PC-3 (cell line): ENCODE measurements at regions not wholly inside any gene's neighbourhood (a gene's known extent, or its start where the extent isn't known, plus 50 kb on each side); places are given as distances from the start of the nearest gene placed in this dataset.

Experiments used
- ATAC-seq: fragments of 200-7000 bp; cut with Tn5 transposase; 2 replicates; pipeline ENCODE4 v1.9.1; 2020; ENCODE audit warnings: mild to moderate bottlenecking, moderate library complexity
- BruUV-seq: library from RNA; stranded (reverse); fragments of 400-500 nt; replicated peaks from 2 replicates; lab custom pipeline; 2021; lab: Mats Ljungman, UMichigan
- CTCF ChIA-PET: fragments of 300-600 bp; sonication (Branson Sonifier 250); formaldehyde crosslinking; loops from one replicate; lab custom pipeline; 2022; ENCODE audit warnings: antibody characterized with exemption; lab: Charles Lee
- POLR2A ChIA-PET: fragments of 300-600 bp; sonication (Branson Sonifier 250); formaldehyde crosslinking; loops from one replicate; lab custom pipeline; 2022; ENCODE audit warnings: antibody characterized with exemption; ENCODE audit not compliant: unreplicated experiment; lab: Charles Lee
- DNase-seq: peaks from one replicate; pipeline ENCODE4 v3.0.0-alpha.2; 2015
- H2AFZ ChIP-seq: fragments of 300-600 bp; sonication (generic); 2 replicates; pipeline ENCODE4 v1.6.0; 2016; ENCODE audit warnings: antibody characterized with exemption, low read length
- H3F3A ChIP-seq: fragments of 300-600 bp; sonication (generic); one replicate; pipeline ENCODE4 v1.6.0; 2017; ENCODE audit warnings: antibody characterized with exemption, low read length, control low read depth, mild to moderate bottlenecking; ENCODE audit not compliant: unreplicated experiment
- H3K27ac ChIP-seq: fragments of 300-600 bp; sonication (generic); 2 replicates; pipeline ENCODE4 v1.5.1; 2016; ENCODE audit warnings: mild to moderate bottlenecking, low read length
- H3K27me3 ChIP-seq: fragments of 300-600 bp; sonication (generic); 2 replicates; pipeline ENCODE4 v1.6.1; 2016; ENCODE audit warnings: low read length, mixed read lengths
- H3K36me3 ChIP-seq: fragments of 300-600 bp; sonication (generic); 2 replicates; pipeline ENCODE4 v1.6.1; 2016; ENCODE audit warnings: low read depth, mixed run types, low read length, mixed read lengths
- H3K4me1 ChIP-seq: fragments of 300-600 bp; sonication (generic); 2 replicates; pipeline ENCODE4 v1.5.1; 2016; ENCODE audit warnings: low read length; ENCODE audit not compliant: insufficient read depth
- H3K4me2 ChIP-seq: fragments of 300-600 bp; sonication (generic); 2 replicates; pipeline ENCODE4 v1.6.0; 2016; ENCODE audit warnings: low read length
- H3K4me3 ChIP-seq: fragments of 300-600 bp; sonication (generic); 2 replicates; pipeline ENCODE4 v1.5.1; 2016; ENCODE audit warnings: mild to moderate bottlenecking, low read length, mixed read lengths
- H3K79me2 ChIP-seq: fragments of 300-600 bp; sonication (generic); 2 replicates; pipeline ENCODE4 v1.6.1; 2017; ENCODE audit warnings: low read length, mixed read lengths
- H3K9ac ChIP-seq: fragments of 300-600 bp; sonication (generic); 2 replicates; pipeline ENCODE4 v1.6.0; 2016; ENCODE audit warnings: mild to moderate bottlenecking, low read length
- H3K9me2 ChIP-seq: fragments of 300-600 bp; sonication (generic); replicated peaks from 2 replicates; pipeline ENCODE4 v1.6.1; 2016; ENCODE audit warnings: mixed run types, low read length, mixed read lengths
- H3K9me3 ChIP-seq: fragments of 300-600 bp; sonication (generic); 2 replicates; pipeline ENCODE4 v1.6.1; 2016; ENCODE audit warnings: low read length, mixed read lengths
- H4K20me1 ChIP-seq: fragments of 300-600 bp; sonication (generic); 2 replicates; pipeline ENCODE4 v1.6.1; 2016; ENCODE audit warnings: low read length, mixed read lengths
- CTCF ChIP-seq: fragments of 300-600 bp; sonication (generic); conservative IDR thresholded peaks from 2 replicates; pipeline ENCODE4 v1.5.1; 2017; ENCODE audit warnings: antibody characterized with exemption, low read depth, mild to moderate bottlenecking, low read length
- EZH2 ChIP-seq: fragments of 300-600 bp; sonication (generic); IDR thresholded peaks from one replicate; pipeline ENCODE4 v1.6.1; 2017; ENCODE audit warnings: antibody characterized with exemption, mild to moderate bottlenecking, low read length; ENCODE audit not compliant: unreplicated experiment
- EZH2phosphoT487 ChIP-seq: fragments of 300-600 bp; sonication (generic); IDR thresholded peaks from 2 replicates; pipeline ENCODE4 v1.6.1; 2018; ENCODE audit warnings: mild to moderate bottlenecking, antibody characterized with exemption, low read length, borderline replicate concordance
- intact Hi-C: fragments of 100-400 bp; cut with micrococcal nuclease; formaldehyde crosslinking; loops from 2 replicates; pipeline ENCODE4 v1.9.0; 2023

- ChIA-PET CTCF (no interaction called here), POLR2A (no interaction called here)
- H3K4me2 ChIP-seq = no peak overlapping the region
- H3K9me3 ChIP-seq = no peaks in the 10 kb centered on the region
- no peaks in the 10 kb centered on the region for H3K4me1 ChIP-seq
- no peaks in the 10 kb centered on the region for H3K27me3 ChIP-seq
- no peak for TF ChIP-seq EZH2phosphoT487
- TF ChIP-seq EZH2 = no peak
- no peak for TF ChIP-seq CTCF
- no peak overlapping the region for H3K4me3 ChIP-seq
- intact Hi-C loops = no loop called here
- H4K20me1 ChIP-seq = no peaks in the 10 kb centered on the region
- H3K79me2 ChIP-seq = no peaks in the 10 kb centered on the region
- no peaks in the 10 kb centered on the region for H3K36me3 ChIP-seq
- H3F3A ChIP-seq = no peaks in the 10 kb centered on the region
- ATAC-seq = no peak
- DNase-seq = no peak
- no TSS peak for BruUV-seq
- H3K9ac ChIP-seq = no peak overlapping the region
- no peak overlapping the region for H2AFZ ChIP-seq
- no peaks in the 10 kb centered on the region for H3K9me2 ChIP-seq
- H3K27ac ChIP-seq = no peak overlapping the region
Observed at GRCh38 chr3:152102410-152102809, 166.3 kb upstream of the MBNL1 start.

- no peak for TF ChIP-seq CTCF
- TF ChIP-seq EZH2 = no peak
- no peak for TF ChIP-seq EZH2phosphoT487
- Histone ChIP-seq H3K4me2 (no peak overlapping the region), H3K4me1 (no peaks in the 10 kb centered on the region), H3K36me3 (no peaks in the 10 kb centered on the region), H3K27ac (no peak overlapping the region), H3K9me2 (no peaks in the 10 kb centered on the region), H2AFZ (no peak overlapping the region), H3K9me3 (no peaks in the 10 kb centered on the region), H3F3A (no peaks in the 10 kb centered on the region), H3K79me2 (no peaks in the 10 kb centered on the region), H3K4me3 (no peak overlapping the region), H4K20me1 (no peaks in the 10 kb centered on the region), H3K9ac (no peak overlapping the region), H3K27me3 (no peaks in the 10 kb centered on the region)
- DNase-seq (no peak), ATAC-seq (no peak)
- no TSS peak for BruUV-seq
- ChIA-PET CTCF (no interaction called here), POLR2A (interaction anchor here (0.6 kb wide), 1 partner anchor 430 kb away, joined by 6 read pairs; no protein-coding TSS in a partner anchor)
- intact Hi-C loops = no loop called here
Observed at GRCh38 chr3:152103257-152103656, 165.5 kb upstream of the MBNL1 start.

- POLR2A ChIA-PET = no interaction called here
- CTCF ChIA-PET = no interaction called here
- no TSS peak for BruUV-seq
Observed at GRCh38 chr3:152104847-152105415, 163.8 kb upstream of the MBNL1 start.

More at GRCh38 chr3:152104847-152105415, 163.8 kb upstream of the MBNL1 start:
- H3K9me3 ChIP-seq = no peaks in the 10 kb centered on the region
- H3K79me2 ChIP-seq = no peaks in the 10 kb centered on the region
- H3K4me1 ChIP-seq = no peaks in the 10 kb centered on the region
- H3K4me2 ChIP-seq = no peak overlapping the region
- intact Hi-C loops = no loop called here
- no peaks in the 10 kb centered on the region for H4K20me1 ChIP-seq
- no peaks in the 10 kb centered on the region for H3F3A ChIP-seq
- no peak overlapping the region for H3K4me3 ChIP-seq
- H3K27ac ChIP-seq = no peak overlapping the region
- H3K9me2 ChIP-seq = no peaks in the 10 kb centered on the region
- DNase-seq = no peak
- no peak for ATAC-seq
- no peak for TF ChIP-seq CTCF
- no peak for TF ChIP-seq EZH2
- TF ChIP-seq EZH2phosphoT487 = no peak
- H3K27me3 ChIP-seq = no peaks in the 10 kb centered on the region
- no peaks in the 10 kb centered on the region for H3K36me3 ChIP-seq
- H2AFZ ChIP-seq = no peak overlapping the region
- H3K9ac ChIP-seq = no peak overlapping the region
